Adrenal gland (tissue), 5 donors: ENCODE measurements at regions not wholly inside any gene's neighbourhood (a gene's known extent, or its start where the extent isn't known, plus 50 kb on each side); places are given as distances from the start of the nearest gene placed in this dataset.

Experiments used
- POLR2A ChIP-seq, 2 donors: fragments of 450-650 bp; IDR thresholded peaks; one replicate each; pipeline ENCODE4 v1.6.1; 2017; ENCODE audit warnings: antibody characterized with exemption in 2 of 2, mild to moderate bottlenecking in 2 of 2, moderate library complexity in 1 of 2
- TF ChIP-seq, protein P1 (sequence below), 6 experiments: fragments of 450-650 bp in 4 of 6; fragments of 200-600 bp in 2 of 6; sonication (generic) in 1 of 6; IDR thresholded peaks; 1 replicate in 5 of 6; 2 replicates in 1 of 6; pipeline versions ENCODE4 v1.5.1 to v1.8.0; 2016 to 2021; ENCODE audit warnings: antibody characterized with exemption in 6 of 6, mild to moderate bottlenecking in 2 of 6, moderate library complexity in 1 of 6
- donor health status: DM: no; HTN: no; CAD: no.

DNA sequence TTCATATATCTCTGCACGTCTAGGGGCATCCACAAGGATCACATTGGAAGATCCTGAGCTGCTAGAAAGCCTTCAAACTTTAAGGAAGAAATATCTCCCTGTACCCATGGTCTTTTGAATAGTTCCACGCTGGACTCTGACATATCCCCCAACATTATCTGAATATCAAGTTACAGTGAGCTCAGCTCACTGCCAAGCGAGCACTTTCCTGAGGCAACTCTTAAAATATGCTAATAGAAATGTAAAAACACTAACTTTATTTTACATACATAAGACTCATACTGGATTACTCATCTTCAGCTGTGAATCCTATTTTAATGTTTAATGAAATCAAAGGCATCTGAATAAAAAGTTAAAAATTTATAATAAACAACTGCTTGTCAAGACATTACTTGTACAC lies 420.2 kb upstream of the CCDC54 start:
- TF ChIP-seq, protein P1, sequence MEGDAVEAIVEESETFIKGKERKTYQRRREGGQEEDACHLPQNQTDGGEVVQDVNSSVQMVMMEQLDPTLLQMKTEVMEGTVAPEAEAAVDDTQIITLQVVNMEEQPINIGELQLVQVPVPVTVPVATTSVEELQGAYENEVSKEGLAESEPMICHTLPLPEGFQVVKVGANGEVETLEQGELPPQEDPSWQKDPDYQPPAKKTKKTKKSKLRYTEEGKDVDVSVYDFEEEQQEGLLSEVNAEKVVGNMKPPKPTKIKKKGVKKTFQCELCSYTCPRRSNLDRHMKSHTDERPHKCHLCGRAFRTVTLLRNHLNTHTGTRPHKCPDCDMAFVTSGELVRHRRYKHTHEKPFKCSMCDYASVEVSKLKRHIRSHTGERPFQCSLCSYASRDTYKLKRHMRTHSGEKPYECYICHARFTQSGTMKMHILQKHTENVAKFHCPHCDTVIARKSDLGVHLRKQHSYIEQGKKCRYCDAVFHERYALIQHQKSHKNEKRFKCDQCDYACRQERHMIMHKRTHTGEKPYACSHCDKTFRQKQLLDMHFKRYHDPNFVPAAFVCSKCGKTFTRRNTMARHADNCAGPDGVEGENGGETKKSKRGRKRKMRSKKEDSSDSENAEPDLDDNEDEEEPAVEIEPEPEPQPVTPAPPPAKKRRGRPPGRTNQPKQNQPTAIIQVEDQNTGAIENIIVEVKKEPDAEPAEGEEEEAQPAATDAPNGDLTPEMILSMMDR (IDR thresholded peaks at IDR 0.05) = no peak
- TF ChIP-seq POLR2A (IDR thresholded peaks at IDR 0.05) = no peak
